A673 (cell line): ENCODE measurements at regions not wholly inside any gene's neighbourhood (a gene's known extent, or its start where the extent isn't known, plus 50 kb on each side); places are given as distances from the start of the nearest gene placed in this dataset.

Source experiments
- CTCF ChIP-seq: fragments of 300-800, 200-600 bp; sonication (generic); conservative IDR thresholded peaks from 2 replicates; pipeline ENCODE4 v1.5.1; 2017; ENCODE audit warnings: low read depth, mild to moderate bottlenecking, antibody characterized with exemption, low read length, moderate library complexity, mixed read lengths
- EZH2 ChIP-seq: fragments of 200-600 bp; sonication (generic); IDR thresholded peaks from 2 replicates; pipeline ENCODE4 v1.6.1; 2017; ENCODE audit warnings: borderline replicate concordance, low read depth, mild to moderate bottlenecking, mixed read lengths, antibody characterized with exemption, low read length; ENCODE audit not compliant: poor library complexity, severe bottlenecking

- no peak for TF ChIP-seq CTCF
- no peak for TF ChIP-seq EZH2
Observed at GRCh38 chr9:108652851-108653250, 202.9 kb downstream of the ACTL7B start.
